Endothelial cell (in vitro differentiated cells): ENCODE measurements at regions not wholly inside any gene's neighbourhood (a gene's known extent, or its start where the extent isn't known, plus 50 kb on each side); places are given as distances from the start of the nearest gene placed in this dataset.

ENCODE experiments used
- DNase-seq: peaks from one replicate; pipeline ENCODE4 v3.0.0; 2021; ENCODE audit warnings: low spot score
- H3K27ac Mint-ChIP-seq: one replicate; pipeline ENCODE4 v1.8.0; 2021; ENCODE audit warnings: mixed read lengths, inconsistent platforms; ENCODE audit not compliant: unreplicated experiment
- H3K27me3 Mint-ChIP-seq: one replicate; pipeline ENCODE4 v1.8.0; 2021; ENCODE audit warnings: mild to moderate bottlenecking, moderate library complexity, mixed read lengths, inconsistent platforms; ENCODE audit not compliant: unreplicated experiment
- H3K36me3 Mint-ChIP-seq: one replicate; pipeline ENCODE4 v1.8.0; 2021; ENCODE audit warnings: mild to moderate bottlenecking, low read depth, mixed read lengths, inconsistent platforms; ENCODE audit not compliant: unreplicated experiment
- H3K4me1 Mint-ChIP-seq: one replicate; pipeline ENCODE4 v1.8.0; 2021; ENCODE audit warnings: mild to moderate bottlenecking, mixed read lengths, inconsistent platforms; ENCODE audit not compliant: unreplicated experiment
- H3K4me3 Mint-ChIP-seq: one replicate; pipeline ENCODE4 v1.8.0; 2021; ENCODE audit warnings: mild to moderate bottlenecking, mixed read lengths, inconsistent platforms; ENCODE audit not compliant: unreplicated experiment
- H3K9me3 Mint-ChIP-seq: one replicate; pipeline ENCODE4 v1.8.0; 2021; ENCODE audit warnings: mixed read lengths, inconsistent platforms; ENCODE audit not compliant: unreplicated experiment
- TF ChIP-seq, protein P1 (sequence below): fragments of 200-600 bp; sonication (generic); IDR thresholded peaks from one replicate; pipeline ENCODE4 v1.5.0; 2021; ENCODE audit warnings: antibody characterized with exemption; ENCODE audit not compliant: unreplicated experiment

DNA sequence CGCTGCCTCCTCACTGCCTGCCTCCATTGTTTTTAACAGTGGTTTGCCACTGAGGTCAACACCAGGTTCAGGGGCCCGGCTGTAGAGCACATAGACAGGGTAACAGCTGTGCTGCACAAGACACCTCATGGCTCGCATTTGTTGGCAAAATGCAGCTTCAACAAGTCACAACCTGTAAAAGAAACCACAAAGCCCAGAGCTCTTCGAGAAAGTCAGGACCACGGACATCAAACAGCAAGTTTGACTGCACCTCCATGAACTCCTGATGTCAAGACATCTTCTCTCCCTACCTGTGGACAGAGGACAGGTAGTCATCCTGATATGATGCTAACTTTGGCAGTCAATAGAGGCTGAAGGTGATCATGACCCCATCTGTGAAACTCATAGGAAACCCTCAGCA, 142.4 kb upstream of the SOX9 start:
- Mint-ChIP-seq H3K4me3 (no peak overlapping the region), H3K27me3 (peaks cover 2% of the 10 kb centered on the region), H3K9me3 (no peaks in the 10 kb centered on the region), H3K4me1 (peaks cover 12% of the 10 kb centered on the region), H3K27ac (no peak overlapping the region), H3K36me3 (no peaks in the 10 kb centered on the region)
- DNase-seq, result no peak
- TF ChIP-seq, protein P1, sequence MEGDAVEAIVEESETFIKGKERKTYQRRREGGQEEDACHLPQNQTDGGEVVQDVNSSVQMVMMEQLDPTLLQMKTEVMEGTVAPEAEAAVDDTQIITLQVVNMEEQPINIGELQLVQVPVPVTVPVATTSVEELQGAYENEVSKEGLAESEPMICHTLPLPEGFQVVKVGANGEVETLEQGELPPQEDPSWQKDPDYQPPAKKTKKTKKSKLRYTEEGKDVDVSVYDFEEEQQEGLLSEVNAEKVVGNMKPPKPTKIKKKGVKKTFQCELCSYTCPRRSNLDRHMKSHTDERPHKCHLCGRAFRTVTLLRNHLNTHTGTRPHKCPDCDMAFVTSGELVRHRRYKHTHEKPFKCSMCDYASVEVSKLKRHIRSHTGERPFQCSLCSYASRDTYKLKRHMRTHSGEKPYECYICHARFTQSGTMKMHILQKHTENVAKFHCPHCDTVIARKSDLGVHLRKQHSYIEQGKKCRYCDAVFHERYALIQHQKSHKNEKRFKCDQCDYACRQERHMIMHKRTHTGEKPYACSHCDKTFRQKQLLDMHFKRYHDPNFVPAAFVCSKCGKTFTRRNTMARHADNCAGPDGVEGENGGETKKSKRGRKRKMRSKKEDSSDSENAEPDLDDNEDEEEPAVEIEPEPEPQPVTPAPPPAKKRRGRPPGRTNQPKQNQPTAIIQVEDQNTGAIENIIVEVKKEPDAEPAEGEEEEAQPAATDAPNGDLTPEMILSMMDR, result no peak

DNA sequence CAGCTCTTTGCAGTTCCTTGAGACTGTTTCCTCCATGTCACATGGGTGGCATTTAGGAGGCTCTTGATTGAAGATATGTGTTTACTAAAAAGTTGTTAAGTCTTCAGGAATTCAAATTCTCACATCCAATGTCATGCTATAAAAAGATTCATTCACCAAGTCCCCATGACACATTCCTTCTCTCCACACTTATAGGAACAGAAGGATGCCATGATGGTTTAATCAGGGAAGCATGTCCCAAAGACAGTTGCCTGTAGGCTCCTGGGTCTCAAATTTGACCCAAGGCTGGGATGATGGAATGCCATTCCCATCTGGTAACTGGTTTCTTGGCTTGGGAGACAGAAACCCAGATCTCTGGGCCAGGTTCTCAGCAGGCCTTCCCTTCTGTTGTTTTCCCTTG, 140.6 kb upstream of the SOX9 start:
- TF ChIP-seq, protein P1, result no peak
- Mint-ChIP-seq H3K27ac (no peak overlapping the region), H3K4me1 (peaks cover 5% of the 10 kb centered on the region), H3K36me3 (no peaks in the 10 kb centered on the region), H3K27me3 (no peaks in the 10 kb centered on the region), H3K9me3 (no peaks in the 10 kb centered on the region), H3K4me3 (no peak overlapping the region)
- DNase-seq, result no peak

DNA sequence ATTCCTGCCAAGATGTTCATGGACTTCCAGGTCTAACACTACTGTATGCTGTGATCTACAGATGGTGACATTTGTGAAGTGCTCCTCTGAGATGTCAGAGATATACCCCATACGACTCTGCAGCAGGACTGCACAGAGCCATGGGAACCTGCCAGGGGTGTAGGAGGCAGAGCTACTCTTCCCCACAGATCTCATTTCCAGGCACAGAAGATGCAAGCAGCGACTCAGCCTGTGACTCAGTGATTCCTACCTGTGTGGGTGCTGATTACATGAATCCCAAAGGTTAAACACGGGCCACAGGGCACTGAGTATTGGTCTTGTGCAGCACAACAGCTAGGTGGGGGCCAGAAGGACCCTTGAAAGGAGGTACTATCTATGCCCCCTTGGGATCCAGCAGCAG, 137.0 kb upstream of the SOX9 start:
- DNase-seq, result no peak
- H3K36me3 Mint-ChIP-seq, result no peaks in the 10 kb centered on the region
- no peak overlapping the region for H3K4me3 Mint-ChIP-seq
- H3K9me3 Mint-ChIP-seq, result no peaks in the 10 kb centered on the region
- H3K27me3 Mint-ChIP-seq, result no peaks in the 10 kb centered on the region
- H3K4me1 Mint-ChIP-seq, result peaks cover 5% of the 10 kb centered on the region
- TF ChIP-seq, protein P1, result no peak
- no peak overlapping the region for H3K27ac Mint-ChIP-seq

DNA sequence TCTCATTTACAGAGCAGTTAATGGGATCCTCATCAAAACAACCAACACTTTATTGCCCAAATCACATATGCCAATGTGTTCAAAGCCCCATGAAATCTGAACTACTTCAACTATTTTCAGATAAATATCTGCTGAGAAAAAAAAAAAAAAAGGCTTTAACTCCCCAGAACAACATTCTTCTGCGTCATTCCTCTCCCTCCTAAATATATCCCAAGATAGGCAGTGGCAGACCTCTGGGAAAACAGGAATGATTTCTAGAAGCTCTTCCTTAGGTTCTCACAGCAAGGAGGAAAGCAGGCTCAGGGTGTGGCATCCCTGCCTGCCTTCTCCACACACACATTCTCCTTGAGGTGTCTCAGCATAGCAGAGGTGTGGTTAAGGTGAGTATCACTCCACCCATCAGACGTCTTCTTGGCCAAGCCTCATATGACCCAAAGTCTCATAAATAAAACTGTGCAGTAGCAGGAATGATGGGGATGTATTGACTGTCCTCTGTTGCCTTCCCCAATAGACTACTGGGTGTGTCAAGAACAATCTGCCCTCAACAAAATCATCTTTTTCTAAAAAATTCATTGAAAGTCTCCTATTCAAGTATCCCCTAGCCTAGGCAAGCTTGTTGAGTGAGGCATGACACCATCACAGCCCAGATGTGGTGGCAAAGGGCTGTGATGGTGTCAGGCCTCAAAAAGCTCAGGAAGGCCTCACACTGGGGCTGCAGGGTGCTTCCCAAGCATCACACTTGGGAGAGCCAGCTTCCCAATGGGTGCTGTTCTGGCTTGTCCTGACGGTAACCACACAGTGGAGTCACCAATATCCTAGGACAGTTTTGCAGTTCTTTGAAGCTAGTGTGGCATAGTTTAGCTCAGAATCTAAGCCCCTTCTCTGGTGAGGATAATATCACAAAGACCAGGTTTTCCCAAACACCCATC, 135.4 kb upstream of the SOX9 start:
- no peak overlapping the region for H3K4me3 Mint-ChIP-seq

DNA sequence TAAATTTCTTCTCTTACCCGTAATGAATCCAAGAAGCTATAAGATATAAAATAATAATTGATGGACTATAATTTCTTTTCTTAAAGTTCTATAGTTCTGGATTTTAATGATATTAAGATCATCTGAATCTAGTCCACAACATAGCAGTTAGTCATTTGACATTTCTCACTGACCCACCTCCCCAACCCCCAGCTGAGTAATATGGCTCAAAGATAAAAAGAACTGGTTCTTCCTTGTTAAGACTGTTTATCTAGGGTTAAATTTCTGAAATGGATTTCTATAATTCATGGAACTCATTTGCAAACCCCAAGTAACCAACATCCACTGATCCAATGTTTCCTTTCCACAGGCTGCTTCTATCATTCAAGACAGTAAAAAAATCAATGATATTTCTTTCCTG, 133.9 kb upstream of the SOX9 start:
- Mint-ChIP-seq H3K27ac (no peak overlapping the region), H3K4me3 (no peak overlapping the region), H3K9me3 (no peaks in the 10 kb centered on the region), H3K36me3 (no peaks in the 10 kb centered on the region), H3K27me3 (peaks cover 2% of the 10 kb centered on the region), H3K4me1 (peaks cover 15% of the 10 kb centered on the region)
- DNase-seq, result no peak
- TF ChIP-seq, protein P1, result no peak

More for the DNA sequence above, 135.4 kb upstream of the SOX9 start:
- H3K9me3 Mint-ChIP-seq, result no peaks in the 10 kb centered on the region
- H3K27ac Mint-ChIP-seq, result no peak overlapping the region
- TF ChIP-seq, protein P1, result no peak
- H3K27me3 Mint-ChIP-seq, result no peaks in the 10 kb centered on the region
- DNase-seq, result no peak
- peaks cover 15% of the 10 kb centered on the region for H3K4me1 Mint-ChIP-seq
- no peaks in the 10 kb centered on the region for H3K36me3 Mint-ChIP-seq
